Adrenal gland (tissue), 5 donors: ENCODE measurements at regions not wholly inside any gene's neighbourhood (a gene's known extent, or its start where the extent isn't known, plus 50 kb on each side); places are given as distances from the start of the nearest gene placed in this dataset.

Source experiments
- POLR2A ChIP-seq, 2 donors: fragments of 450-650 bp; IDR thresholded peaks; one replicate each; pipeline ENCODE4 v1.6.1; 2017; ENCODE audit warnings: antibody characterized with exemption in 2 of 2, mild to moderate bottlenecking in 2 of 2, moderate library complexity in 1 of 2
- TF ChIP-seq, protein P1 (sequence below), 6 experiments: fragments of 450-650 bp in 4 of 6; fragments of 200-600 bp in 2 of 6; sonication (generic) in 1 of 6; IDR thresholded peaks; 1 replicate in 5 of 6; 2 replicates in 1 of 6; pipeline versions ENCODE4 v1.5.1 to v1.8.0; 2016 to 2021; ENCODE audit warnings: antibody characterized with exemption in 6 of 6, mild to moderate bottlenecking in 2 of 6, moderate library complexity in 1 of 6
- donor health status: DM: no; HTN: no; CAD: no.

DNA sequence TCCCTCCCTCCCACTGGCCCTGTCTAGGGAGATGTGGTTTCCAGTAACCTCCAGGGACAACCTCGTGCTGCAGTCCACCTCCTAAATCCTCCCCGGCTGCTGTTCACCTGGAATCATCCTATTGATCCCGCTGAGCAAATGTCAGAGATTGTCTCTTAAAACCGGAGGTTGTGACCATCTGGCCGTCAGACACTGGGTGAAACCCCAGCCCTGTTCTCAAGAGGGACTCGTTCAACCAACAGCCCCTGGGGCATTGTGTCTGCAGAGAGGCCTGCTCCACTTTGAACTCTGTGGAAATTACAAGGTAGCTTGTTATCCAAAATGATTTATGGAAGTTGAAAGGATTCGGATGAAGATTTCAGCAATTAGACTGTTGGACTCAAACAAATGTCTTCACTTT, 498.0 kb downstream of the MATN1 start:
- TF ChIP-seq POLR2A (IDR thresholded peaks at IDR 0.05): no peak
- TF ChIP-seq, protein P1, sequence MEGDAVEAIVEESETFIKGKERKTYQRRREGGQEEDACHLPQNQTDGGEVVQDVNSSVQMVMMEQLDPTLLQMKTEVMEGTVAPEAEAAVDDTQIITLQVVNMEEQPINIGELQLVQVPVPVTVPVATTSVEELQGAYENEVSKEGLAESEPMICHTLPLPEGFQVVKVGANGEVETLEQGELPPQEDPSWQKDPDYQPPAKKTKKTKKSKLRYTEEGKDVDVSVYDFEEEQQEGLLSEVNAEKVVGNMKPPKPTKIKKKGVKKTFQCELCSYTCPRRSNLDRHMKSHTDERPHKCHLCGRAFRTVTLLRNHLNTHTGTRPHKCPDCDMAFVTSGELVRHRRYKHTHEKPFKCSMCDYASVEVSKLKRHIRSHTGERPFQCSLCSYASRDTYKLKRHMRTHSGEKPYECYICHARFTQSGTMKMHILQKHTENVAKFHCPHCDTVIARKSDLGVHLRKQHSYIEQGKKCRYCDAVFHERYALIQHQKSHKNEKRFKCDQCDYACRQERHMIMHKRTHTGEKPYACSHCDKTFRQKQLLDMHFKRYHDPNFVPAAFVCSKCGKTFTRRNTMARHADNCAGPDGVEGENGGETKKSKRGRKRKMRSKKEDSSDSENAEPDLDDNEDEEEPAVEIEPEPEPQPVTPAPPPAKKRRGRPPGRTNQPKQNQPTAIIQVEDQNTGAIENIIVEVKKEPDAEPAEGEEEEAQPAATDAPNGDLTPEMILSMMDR (IDR thresholded peaks at IDR 0.05): no peak
